GM12875 (cell line): ENCODE measurements at regions not wholly inside any gene's neighbourhood (a gene's known extent, or its start where the extent isn't known, plus 50 kb on each side); places are given as distances from the start of the nearest gene placed in this dataset.
"Not testable (repeated sequence)": the region's sequence is repeated elsewhere in the genome, so short reads cannot be mapped to it uniquely, and the experiment has no call there.

Experiments
- H3K4me3 ChIP-seq: one replicate; pipeline ENCODE4 v1.5.1; 2011; ENCODE audit warnings: low read depth, low read length, control low read depth
- TF ChIP-seq, protein P1 (sequence below): IDR thresholded peaks from 2 replicates; pipeline ENCODE4 v1.5.1; 2011; ENCODE audit warnings: low read depth, mild to moderate bottlenecking, control low read depth, inconsistent platforms, low read length, moderate library complexity, borderline replicate concordance; ENCODE audit not compliant: insufficient read depth

DNA sequence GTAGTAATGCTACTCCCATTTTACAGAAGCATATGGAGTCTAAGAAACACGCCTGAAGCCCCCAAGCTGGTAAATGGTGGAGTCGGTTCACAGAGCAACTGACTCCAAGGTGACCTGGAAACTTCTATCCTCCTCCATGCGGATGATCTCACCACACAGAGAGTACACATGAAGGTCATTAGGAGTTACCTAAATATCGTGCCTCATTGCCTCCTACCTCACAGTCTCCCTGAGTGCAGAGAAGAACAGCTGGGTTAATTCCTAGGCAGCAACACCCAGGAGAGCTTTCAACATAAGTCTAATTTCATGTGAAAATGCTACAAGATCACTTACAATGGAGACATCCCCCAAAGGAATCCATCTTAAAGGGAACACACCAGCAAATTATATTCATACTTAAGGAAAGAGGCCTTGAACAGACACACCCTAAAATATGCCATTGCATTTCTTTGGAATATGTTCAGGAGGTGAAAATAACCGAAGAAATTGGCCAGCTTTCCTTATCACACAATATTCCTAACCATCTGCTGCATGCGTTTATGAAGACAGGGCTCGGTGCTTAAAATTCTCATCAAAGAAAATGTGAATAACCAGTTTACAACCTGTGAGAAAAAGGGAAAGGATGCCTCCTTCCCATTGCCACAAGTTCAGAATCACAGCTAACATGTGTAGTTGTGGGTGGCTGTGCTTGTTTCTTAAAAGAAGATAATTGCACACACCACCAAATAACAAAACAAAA, 203.6 kb upstream of the NBEA start:
- TF ChIP-seq, protein P1, sequence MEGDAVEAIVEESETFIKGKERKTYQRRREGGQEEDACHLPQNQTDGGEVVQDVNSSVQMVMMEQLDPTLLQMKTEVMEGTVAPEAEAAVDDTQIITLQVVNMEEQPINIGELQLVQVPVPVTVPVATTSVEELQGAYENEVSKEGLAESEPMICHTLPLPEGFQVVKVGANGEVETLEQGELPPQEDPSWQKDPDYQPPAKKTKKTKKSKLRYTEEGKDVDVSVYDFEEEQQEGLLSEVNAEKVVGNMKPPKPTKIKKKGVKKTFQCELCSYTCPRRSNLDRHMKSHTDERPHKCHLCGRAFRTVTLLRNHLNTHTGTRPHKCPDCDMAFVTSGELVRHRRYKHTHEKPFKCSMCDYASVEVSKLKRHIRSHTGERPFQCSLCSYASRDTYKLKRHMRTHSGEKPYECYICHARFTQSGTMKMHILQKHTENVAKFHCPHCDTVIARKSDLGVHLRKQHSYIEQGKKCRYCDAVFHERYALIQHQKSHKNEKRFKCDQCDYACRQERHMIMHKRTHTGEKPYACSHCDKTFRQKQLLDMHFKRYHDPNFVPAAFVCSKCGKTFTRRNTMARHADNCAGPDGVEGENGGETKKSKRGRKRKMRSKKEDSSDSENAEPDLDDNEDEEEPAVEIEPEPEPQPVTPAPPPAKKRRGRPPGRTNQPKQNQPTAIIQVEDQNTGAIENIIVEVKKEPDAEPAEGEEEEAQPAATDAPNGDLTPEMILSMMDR = no peak
- H3K4me3 ChIP-seq = no peak overlapping the region

DNA sequence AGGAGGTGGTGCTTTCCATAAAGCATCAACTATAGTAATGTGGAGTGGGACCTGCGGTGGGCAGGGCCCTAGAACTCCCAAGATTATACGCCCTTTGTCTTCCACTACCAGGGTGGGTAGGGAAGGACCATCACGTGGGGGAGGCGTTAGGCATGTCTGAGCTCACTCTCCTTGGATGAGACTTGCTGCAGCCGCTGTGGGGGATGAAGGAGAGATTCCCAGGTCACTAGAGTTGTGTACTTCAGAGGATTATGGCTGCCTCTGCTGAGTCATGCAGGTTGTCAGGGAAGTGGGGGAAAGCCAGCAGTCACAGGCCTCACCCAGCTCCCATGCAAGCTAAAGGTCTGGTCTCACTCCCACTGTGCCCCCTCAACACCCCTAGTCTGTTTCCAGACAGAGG, 195.0 kb upstream of the NBEA start:
- H3K4me3 ChIP-seq = not testable (repeated sequence)

DNA sequence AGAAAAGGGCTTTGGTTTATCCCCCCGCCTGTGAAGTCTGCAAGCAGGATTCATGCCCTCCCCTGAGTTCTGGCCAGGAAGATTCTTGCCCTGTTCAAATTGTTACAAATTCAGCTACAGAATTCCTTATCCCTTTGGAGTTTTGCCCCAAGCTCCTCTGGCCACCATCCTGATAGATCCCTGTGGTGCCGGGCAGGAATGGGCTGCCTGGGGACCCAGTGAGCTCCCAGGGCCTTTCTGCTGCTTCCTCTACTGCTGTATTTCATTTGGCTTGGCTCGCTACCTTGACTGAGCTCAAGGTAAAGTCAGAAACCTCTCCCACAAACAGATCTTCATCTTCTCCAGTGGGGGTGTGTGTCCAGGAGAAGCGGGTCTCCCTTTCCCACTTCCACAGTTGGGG, 194.6 kb upstream of the NBEA start:
- H3K4me3 ChIP-seq = no peak overlapping the region
- TF ChIP-seq, protein P1 = no peak

DNA sequence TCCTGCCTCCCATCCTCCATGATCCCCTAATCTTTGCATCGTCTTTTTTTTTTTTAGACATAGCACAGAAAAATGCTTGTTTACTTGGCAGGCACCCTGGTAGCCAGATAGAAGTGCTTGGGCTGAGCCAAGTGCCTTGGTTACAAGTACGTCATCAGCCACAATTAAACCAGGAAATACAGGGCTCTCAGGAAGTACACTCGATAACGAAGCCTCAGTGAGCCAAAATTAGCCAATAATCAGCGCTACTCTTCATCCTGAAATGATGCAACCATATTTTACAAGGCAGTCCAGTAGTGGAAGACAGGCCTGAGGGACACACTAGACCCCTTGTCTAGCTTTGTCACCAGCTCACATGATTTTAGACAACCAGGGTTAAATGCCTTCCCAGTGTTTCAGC, 194.0 kb upstream of the NBEA start:
- no peak overlapping the region for H3K4me3 ChIP-seq
- TF ChIP-seq, protein P1 = no peak

DNA sequence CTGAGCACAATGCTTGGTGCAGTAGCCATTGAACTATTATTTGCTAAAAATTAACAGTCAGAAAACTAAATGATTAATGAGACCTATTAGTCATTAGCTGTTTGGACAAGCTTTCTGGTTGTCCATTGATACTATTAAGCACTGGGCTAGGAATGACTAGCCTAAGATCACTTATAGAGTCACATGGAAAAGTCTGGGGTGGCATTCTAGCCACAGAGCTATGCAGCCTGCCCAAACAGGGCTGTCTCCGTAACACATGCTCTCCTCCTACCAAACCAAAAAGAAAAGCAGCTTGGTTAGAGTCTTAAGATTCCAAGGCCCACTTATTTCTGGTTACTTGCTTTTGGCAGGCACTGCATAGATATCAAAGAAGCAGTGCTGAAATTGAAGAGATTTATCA, 193.5 kb upstream of the NBEA start:
- H3K4me3 ChIP-seq = no peak overlapping the region
- TF ChIP-seq, protein P1 = no peak

DNA sequence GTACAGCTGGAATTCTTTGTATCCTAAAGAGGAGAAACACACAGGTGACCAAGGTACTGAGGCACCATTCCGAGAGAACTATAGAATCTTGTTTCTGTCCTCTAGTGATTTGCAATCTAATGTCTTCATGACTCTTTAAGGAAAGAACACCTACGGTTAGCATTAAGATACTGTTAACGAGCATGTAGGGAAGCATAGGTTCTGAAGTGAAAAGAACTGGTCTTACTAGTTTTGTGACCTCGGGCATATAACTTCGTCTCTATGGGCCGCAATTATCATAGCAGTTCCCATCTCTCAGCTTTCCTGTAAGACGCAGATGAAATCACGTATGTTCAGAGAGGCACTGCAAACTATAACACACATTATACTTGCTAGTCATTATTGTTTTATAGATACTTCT, 193.0 kb upstream of the NBEA start:
- no peak overlapping the region for H3K4me3 ChIP-seq
- TF ChIP-seq, protein P1 = no peak

DNA sequence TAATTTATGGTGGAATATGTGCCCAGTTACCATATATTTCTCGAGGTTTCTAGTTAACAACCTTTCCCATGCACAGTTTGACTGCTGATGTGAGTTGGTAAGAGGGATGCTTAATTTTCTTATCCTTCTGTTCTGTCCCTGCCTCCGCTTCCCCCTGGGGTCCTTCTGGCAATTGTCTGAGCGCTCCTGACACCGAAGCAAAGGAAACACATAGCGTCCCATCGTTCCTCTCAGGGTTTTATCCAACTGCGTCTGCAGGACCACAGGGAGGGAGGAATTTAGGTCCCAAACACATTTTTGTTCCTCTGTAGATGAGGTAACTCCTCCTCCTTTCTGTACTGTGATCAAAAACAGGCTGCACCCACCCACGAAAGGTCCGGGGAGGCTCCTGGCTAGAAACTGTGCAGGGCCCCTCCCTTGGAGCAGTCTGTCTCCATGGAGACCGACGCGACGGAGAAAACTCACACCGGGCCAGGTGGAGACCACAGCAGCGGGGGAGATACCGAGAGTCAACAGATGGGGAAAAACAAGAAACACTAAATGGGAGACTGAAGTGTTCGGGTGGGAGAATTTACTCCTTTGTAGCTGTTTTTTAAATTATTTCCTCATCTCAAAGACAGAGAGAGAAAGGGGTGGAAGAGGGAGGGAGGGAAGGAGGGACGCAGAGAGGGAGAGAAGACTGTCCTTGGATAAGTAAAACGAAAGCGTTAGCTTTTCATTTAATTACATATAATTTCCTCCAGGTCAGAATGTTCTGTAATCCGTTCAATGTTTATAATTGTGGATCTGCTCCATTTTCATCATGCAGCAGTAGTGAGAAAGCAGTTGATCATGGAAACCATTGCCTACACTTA, 191.8 kb upstream of the NBEA start:
- no peak overlapping the region for H3K4me3 ChIP-seq
- TF ChIP-seq, protein P1 = no peak
